HL-60 (cell line): ENCODE measurements at regions not wholly inside any gene's neighbourhood (a gene's known extent, or its start where the extent isn't known, plus 50 kb on each side); places are given as distances from the start of the nearest gene placed in this dataset.

Experiments used
- POLR2AphosphoS5 ChIP-seq: IDR thresholded peaks from 2 replicates; pipeline ENCODE4 v1.6.1; 2012; ENCODE audit warnings: low read depth
- TF ChIP-seq, protein P1 (sequence below): IDR thresholded peaks from one replicate; pipeline ENCODE4 v1.5.1; 2011; ENCODE audit warnings: low read length, control low read depth, inconsistent platforms; ENCODE audit not compliant: insufficient read depth
- TF ChIP-seq, protein P2 (sequence below): IDR thresholded peaks from 2 replicates; pipeline ENCODE4 v1.6.1; 2012; ENCODE audit warnings: low read depth; ENCODE audit not compliant: insufficient replicate concordance

DNA sequence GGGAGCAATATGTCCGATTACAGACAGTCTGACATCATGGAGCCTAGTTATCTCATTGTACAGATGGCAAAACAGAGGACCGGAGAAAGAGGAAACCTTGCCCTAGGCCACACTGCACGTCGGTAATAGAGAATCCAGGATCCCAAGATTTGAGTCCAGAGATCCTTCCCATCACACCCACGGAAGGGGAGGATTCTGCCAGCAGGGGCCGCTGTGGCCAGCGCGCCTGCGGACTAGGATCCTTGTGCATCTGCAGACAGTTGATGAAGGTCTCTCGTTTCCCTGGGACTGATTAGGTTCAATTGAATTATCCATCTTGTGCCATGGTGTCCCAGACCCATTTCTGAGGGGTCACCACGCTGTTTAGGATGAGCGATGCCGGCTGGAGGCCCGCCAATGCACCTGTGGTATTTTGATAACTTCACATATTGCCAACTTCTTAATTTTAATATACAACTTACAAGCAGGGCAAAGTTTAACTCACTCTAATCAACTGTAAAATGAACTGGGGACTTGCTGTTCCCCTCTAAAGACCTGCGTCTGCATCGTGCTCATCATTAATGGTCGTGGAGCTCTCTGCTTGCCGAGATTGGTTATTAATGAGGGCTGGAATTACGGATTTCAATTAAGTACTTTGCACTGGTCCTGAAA lies 592.7 kb upstream of the BRINP1 start:
- TF ChIP-seq, protein P1, sequence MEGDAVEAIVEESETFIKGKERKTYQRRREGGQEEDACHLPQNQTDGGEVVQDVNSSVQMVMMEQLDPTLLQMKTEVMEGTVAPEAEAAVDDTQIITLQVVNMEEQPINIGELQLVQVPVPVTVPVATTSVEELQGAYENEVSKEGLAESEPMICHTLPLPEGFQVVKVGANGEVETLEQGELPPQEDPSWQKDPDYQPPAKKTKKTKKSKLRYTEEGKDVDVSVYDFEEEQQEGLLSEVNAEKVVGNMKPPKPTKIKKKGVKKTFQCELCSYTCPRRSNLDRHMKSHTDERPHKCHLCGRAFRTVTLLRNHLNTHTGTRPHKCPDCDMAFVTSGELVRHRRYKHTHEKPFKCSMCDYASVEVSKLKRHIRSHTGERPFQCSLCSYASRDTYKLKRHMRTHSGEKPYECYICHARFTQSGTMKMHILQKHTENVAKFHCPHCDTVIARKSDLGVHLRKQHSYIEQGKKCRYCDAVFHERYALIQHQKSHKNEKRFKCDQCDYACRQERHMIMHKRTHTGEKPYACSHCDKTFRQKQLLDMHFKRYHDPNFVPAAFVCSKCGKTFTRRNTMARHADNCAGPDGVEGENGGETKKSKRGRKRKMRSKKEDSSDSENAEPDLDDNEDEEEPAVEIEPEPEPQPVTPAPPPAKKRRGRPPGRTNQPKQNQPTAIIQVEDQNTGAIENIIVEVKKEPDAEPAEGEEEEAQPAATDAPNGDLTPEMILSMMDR: peak; percentile 66
- TF ChIP-seq POLR2AphosphoS5: no peak
- TF ChIP-seq, protein P2, sequence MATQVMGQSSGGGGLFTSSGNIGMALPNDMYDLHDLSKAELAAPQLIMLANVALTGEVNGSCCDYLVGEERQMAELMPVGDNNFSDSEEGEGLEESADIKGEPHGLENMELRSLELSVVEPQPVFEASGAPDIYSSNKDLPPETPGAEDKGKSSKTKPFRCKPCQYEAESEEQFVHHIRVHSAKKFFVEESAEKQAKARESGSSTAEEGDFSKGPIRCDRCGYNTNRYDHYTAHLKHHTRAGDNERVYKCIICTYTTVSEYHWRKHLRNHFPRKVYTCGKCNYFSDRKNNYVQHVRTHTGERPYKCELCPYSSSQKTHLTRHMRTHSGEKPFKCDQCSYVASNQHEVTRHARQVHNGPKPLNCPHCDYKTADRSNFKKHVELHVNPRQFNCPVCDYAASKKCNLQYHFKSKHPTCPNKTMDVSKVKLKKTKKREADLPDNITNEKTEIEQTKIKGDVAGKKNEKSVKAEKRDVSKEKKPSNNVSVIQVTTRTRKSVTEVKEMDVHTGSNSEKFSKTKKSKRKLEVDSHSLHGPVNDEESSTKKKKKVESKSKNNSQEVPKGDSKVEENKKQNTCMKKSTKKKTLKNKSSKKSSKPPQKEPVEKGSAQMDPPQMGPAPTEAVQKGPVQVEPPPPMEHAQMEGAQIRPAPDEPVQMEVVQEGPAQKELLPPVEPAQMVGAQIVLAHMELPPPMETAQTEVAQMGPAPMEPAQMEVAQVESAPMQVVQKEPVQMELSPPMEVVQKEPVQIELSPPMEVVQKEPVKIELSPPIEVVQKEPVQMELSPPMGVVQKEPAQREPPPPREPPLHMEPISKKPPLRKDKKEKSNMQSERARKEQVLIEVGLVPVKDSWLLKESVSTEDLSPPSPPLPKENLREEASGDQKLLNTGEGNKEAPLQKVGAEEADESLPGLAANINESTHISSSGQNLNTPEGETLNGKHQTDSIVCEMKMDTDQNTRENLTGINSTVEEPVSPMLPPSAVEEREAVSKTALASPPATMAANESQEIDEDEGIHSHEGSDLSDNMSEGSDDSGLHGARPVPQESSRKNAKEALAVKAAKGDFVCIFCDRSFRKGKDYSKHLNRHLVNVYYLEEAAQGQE: no peak
